ENCODE measurements at regions not wholly inside any gene's neighbourhood (a gene's known extent, or its start where the extent isn't known, plus 50 kb on each side); places are given as distances from the start of the nearest gene placed in this dataset.

GRCh38 chr3:187550446-187550845, 119.7 kb downstream of the SST start:
- TF ChIP-seq YY1 (IDR thresholded peaks at IDR 0.05; ENCODE audit: insufficient read depth, insufficient read length) (no peak), SUZ12 (IDR thresholded peaks at IDR 0.05; ENCODE audit: extremely low read depth, insufficient read depth, insufficient read length) (no peak)

Data from NT2/D1 (cell line).